Activated gamma-delta T cell treated with Interleukin-2 at 50 U/mL for 16 hours (primary cell): ENCODE measurements at regions not wholly inside any gene's neighbourhood (a gene's known extent, or its start where the extent isn't known, plus 50 kb on each side); places are given as distances from the start of the nearest gene placed in this dataset.

Experiments
- DNase-seq: peaks from one replicate; pipeline ENCODE4 v3.0.0-alpha.2; 2020

DNA sequence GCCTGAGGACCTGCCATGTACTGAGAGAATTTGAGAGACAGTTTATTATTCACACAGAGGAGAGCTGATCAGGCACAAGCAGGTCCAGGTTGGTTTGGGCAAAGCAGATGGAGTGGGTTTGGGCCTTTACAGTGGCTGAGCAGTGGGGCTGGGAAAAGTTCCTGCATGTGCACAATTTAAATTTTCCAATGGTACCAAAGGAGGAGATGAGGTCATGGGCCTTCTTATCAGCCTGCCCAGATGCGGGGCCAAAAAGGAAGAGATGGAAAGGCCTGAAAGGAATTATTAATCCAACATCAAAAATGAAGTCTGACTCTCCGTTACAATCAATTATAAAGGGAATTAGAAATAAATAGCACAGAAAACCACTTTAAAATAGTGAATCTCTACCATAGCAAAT lies 367.6 kb downstream of the TMEM135 start:
- DNase-seq, result no peak

GRCh38 chr11:87401653-87402052 lies 363.9 kb downstream of the TMEM135 start:
- no peak for DNase-seq

DNA sequence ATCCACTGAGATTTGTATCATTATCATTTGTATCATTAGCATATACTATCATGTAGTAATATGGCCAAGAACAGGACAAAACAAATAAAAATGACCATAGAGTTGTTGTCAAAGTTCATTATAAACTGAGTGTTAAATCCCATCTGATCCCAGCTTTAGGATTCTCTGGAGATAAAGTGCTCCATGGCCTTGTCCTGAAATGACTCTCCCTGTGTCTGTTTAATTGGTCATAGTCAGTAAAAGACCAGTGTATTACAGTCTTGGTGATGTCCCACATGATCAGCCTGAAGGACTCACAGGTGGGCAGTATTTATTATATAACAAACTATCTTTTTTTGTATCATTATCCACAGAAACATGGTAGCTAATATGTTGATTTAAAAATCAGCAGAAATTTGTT lies 361.6 kb downstream of the TMEM135 start:
- DNase-seq, result no peak

- no peak for DNase-seq
These were observed 361.2 kb downstream of the TMEM135 start for GRCh38 chr11:87398931-87399330.

DNA sequence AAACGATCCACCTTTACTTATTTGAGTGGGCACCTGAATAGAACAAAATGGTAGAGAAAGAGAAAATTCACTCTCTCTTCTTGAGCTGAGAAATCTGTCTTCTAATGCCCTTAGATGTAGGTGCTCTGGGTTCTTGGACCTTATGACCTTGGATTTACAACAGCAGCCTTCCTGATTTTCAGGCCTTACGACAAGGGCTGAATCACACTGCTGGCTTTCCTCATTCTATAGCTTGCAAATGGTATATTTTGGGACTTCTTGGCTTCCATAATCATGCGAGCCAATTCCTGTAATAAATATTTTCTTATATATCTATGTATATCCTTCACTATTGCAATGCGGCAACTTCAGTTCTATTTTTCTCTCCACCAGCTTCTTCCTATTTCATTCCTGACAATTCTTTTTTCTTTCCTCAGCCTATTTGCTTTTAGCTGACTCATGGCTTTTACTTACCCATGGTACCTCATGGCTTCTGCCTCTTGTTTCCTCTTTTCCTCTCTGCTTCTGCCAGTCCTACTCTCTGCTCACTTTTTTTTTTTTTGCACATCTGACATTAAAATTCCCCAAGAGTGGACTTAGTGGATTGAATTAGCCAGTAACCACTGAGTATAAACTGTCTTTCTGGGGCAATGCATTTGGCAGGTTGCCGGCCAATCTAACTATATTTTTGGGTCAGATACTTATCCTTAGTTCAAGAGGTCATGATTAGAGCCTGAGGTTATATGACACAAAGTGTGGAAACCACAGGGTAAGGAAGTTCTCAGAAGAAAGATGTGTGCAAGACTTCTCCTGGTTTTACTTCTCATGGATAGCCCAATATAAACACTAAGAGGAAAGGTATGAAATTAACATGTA lies 359.5 kb downstream of the TMEM135 start:
- DNase-seq, result no peak

GRCh38 chr11:87394924-87395323 lies 357.2 kb downstream of the TMEM135 start:
- no peak for DNase-seq

- no peak for DNase-seq
These were observed 354.9 kb downstream of the TMEM135 start for GRCh38 chr11:87392665-87393064.

DNA sequence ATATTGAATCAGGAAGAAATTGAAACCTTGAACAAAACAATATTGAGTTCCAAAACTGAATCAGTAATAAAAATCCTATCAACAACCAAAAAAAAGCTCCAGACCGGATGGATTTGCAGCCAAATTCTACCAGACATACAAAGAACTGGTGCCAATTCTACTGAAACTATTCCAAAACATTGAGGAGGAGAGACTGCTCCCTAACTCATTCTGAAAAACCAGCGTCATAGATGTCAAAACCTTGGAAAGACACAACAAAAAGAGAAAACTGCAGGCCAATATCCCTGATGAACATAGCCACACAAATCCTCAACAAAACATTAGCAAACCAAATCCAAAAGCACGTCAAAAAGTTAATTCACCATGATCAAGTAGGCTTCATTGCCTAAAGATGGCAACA lies 353.8 kb downstream of the TMEM135 start:
- DNase-seq, result no peak

GRCh38 chr11:87384078-87384729 lies 346.5 kb downstream of the TMEM135 start:
- no peak for DNase-seq

DNA sequence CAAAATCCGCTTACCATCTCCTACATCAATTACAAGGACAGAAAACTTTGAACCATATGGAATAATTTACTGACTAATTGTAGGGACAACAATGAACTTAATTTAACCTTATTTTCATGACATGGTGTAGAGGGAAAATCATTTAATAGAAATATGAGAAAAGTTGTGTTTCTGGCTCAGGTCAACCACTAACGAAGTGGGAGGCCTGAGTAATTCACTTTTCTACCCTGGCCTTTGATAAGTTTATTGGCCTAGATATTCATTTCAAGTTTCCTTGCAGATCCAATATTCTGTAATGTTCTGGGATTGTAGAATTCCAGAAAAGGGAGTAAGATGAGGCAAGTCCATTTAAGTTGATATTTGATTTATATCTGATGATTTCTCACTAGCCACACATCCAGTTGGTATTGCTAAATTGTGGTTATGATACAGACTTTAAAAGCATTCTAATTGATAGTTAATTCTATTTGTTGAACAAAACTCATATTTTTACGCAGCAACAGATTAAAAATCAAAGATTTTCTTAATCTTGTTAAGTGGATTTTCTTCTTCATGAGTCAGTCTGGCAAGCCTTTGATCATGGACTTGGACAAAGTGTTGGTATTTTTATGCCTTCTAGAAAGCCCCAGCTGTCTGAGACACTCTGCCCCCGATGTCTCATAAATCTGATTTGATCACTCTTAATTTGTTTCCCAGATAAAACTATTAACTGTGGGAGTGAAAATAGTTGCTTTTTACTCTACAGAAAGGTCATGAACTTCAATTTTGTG lies 336.5 kb downstream of the TMEM135 start:
- no peak for DNase-seq
